MM.1S (cell line): ENCODE measurements at regions not wholly inside any gene's neighbourhood (a gene's known extent, or its start where the extent isn't known, plus 50 kb on each side); places are given as distances from the start of the nearest gene placed in this dataset.

Experiments used
- DNase-seq: peaks from one replicate; pipeline ENCODE4 v3.0.0-alpha.2; 2015
- H2AFZ ChIP-seq: fragments of 300-600 bp; sonication (generic); 2 replicates; pipeline ENCODE4 v1.6.0; 2016; ENCODE audit warnings: antibody characterized with exemption, low read length
- H3F3A ChIP-seq: fragments of 300-600 bp; sonication (generic); 2 replicates; pipeline ENCODE4 v1.6.1; 2016; ENCODE audit warnings: mild to moderate bottlenecking, antibody characterized with exemption, low read length, moderate library complexity, mixed read lengths; ENCODE audit not compliant: insufficient read depth
- H3K27ac ChIP-seq: fragments of 300-600 bp; sonication (generic); 2 replicates; pipeline ENCODE4 v1.5.1; 2016; ENCODE audit warnings: mild to moderate bottlenecking, low read length
- H3K27me3 ChIP-seq: fragments of 300-600 bp; sonication (generic); replicated peaks from 2 replicates; pipeline ENCODE4 v1.6.0; 2016; ENCODE audit warnings: low read length; ENCODE audit not compliant: insufficient read depth
- H3K36me3 ChIP-seq: fragments of 300-600 bp; sonication (generic); replicated peaks from 2 replicates; pipeline ENCODE4 v1.6.1; 2016; ENCODE audit warnings: mild to moderate bottlenecking, low read length, mixed read lengths; ENCODE audit not compliant: insufficient read depth
- H3K4me1 ChIP-seq: fragments of 300-600 bp; sonication (generic); 2 replicates; pipeline ENCODE4 v1.6.1; 2016; ENCODE audit warnings: low read length, mixed read lengths
- H3K4me2 ChIP-seq: fragments of 300-600 bp; sonication (generic); 2 replicates; pipeline ENCODE4 v1.6.0; 2016; ENCODE audit warnings: low read depth, low read length
- H3K4me3 ChIP-seq: fragments of 300-600 bp; sonication (generic); 2 replicates; pipeline ENCODE4 v1.5.1; 2016; ENCODE audit warnings: low read length, mixed read lengths
- H3K79me2 ChIP-seq: fragments of 300-600 bp; sonication (generic); 2 replicates; pipeline ENCODE4 v1.6.1; 2016; ENCODE audit warnings: mixed run types, low read length, mixed read lengths
- H3K9ac ChIP-seq: fragments of 300-600 bp; sonication (generic); 2 replicates; pipeline ENCODE4 v1.6.1; 2016; ENCODE audit warnings: low read length, mixed read lengths
- H3K9me2 ChIP-seq: fragments of 300-600 bp; sonication (generic); replicated peaks from 2 replicates; pipeline ENCODE4 v1.6.1; 2016; ENCODE audit warnings: mild to moderate bottlenecking, low read length, mixed read lengths; ENCODE audit not compliant: insufficient read depth
- H3K9me3 ChIP-seq: fragments of 300-600 bp; sonication (generic); replicated peaks from 2 replicates; pipeline ENCODE4 v1.6.1; 2016; ENCODE audit warnings: mild to moderate bottlenecking, low read length, mixed read lengths; ENCODE audit not compliant: insufficient read depth
- H4K20me1 ChIP-seq: fragments of 300-600 bp; sonication (generic); 2 replicates; pipeline ENCODE4 v1.6.1; 2016; ENCODE audit warnings: mild to moderate bottlenecking, low read length, moderate library complexity, mixed read lengths; ENCODE audit not compliant: insufficient read depth
- CTCF ChIP-seq: fragments of 300-600 bp; sonication (generic); IDR thresholded peaks from 2 replicates; pipeline ENCODE4 v1.5.1; 2016; ENCODE audit warnings: antibody characterized with exemption, low read length, mixed read lengths
- EZH2 ChIP-seq: fragments of 300-600 bp; sonication (generic); optimal IDR thresholded peaks from 2 replicates; pipeline ENCODE3; 2017; ENCODE audit warnings: low read depth, mild to moderate bottlenecking, antibody characterized with exemption, low read length, mixed read lengths
- EZH2phosphoT487 ChIP-seq: fragments of 300-600 bp; sonication (generic); IDR thresholded peaks from 2 replicates; pipeline ENCODE4 v1.6.1; 2018; ENCODE audit warnings: antibody characterized with exemption, low read length

- no peak overlapping the region for H3K9ac ChIP-seq
- H3K4me2 ChIP-seq: 0 out of 2 replicates have a peak overlapping the region, but pooled peaks have one; percentile 2
- H2AFZ ChIP-seq: no peak overlapping the region
- H3K27me3 ChIP-seq: no peaks in the 10 kb centered on the region
- DNase-seq: peak; percentile 21
- TF ChIP-seq EZH2: no peak
- TF ChIP-seq CTCF: no peak
- no peak for TF ChIP-seq EZH2phosphoT487
- peaks cover 6% of the 10 kb centered on the region for H3K4me1 ChIP-seq
- H3K9me3 ChIP-seq: no peaks in the 10 kb centered on the region
- no peaks in the 10 kb centered on the region for H3K9me2 ChIP-seq
- H3K4me3 ChIP-seq: no peak overlapping the region
- H3F3A ChIP-seq: no peaks in the 10 kb centered on the region
- no peaks in the 10 kb centered on the region for H4K20me1 ChIP-seq
- no peaks in the 10 kb centered on the region for H3K36me3 ChIP-seq
- no peak overlapping the region for H3K27ac ChIP-seq
- H3K79me2 ChIP-seq: no peaks in the 10 kb centered on the region
Observed at GRCh38 chr1:173112129-173112528, 61.4 kb upstream of the TNFSF18 start.

- no peaks in the 10 kb centered on the region for H3F3A ChIP-seq
- no peaks in the 10 kb centered on the region for H3K9me3 ChIP-seq
- H2AFZ ChIP-seq: no peak overlapping the region
- H3K4me3 ChIP-seq: no peak overlapping the region
- no peaks in the 10 kb centered on the region for H3K36me3 ChIP-seq
- no peaks in the 10 kb centered on the region for H3K9me2 ChIP-seq
- TF ChIP-seq EZH2phosphoT487 (no peak), EZH2 (no peak)
- no peaks in the 10 kb centered on the region for H3K27me3 ChIP-seq
- H3K4me1 ChIP-seq: peaks cover 6% of the 10 kb centered on the region
- H3K4me2 ChIP-seq: no peak overlapping the region
- no peak for DNase-seq
- no peak overlapping the region for H3K27ac ChIP-seq
- no peak overlapping the region for H3K9ac ChIP-seq
- H3K79me2 ChIP-seq: no peaks in the 10 kb centered on the region
- H4K20me1 ChIP-seq: no peaks in the 10 kb centered on the region
Observed at GRCh38 chr1:173107696-173108095, 57.0 kb upstream of the TNFSF18 start.

- no peaks in the 10 kb centered on the region for H3F3A ChIP-seq
- H3K4me3 ChIP-seq: no peak overlapping the region
- H3K9me2 ChIP-seq: no peaks in the 10 kb centered on the region
- no peaks in the 10 kb centered on the region for H3K27me3 ChIP-seq
- H3K4me2 ChIP-seq: no peak overlapping the region
- TF ChIP-seq EZH2 (no peak), EZH2phosphoT487 (no peak), CTCF (no peak)
- no peaks in the 10 kb centered on the region for H3K4me1 ChIP-seq
- no peak overlapping the region for H3K9ac ChIP-seq
- no peaks in the 10 kb centered on the region for H3K79me2 ChIP-seq
- H3K9me3 ChIP-seq: no peaks in the 10 kb centered on the region
- no peaks in the 10 kb centered on the region for H3K36me3 ChIP-seq
- no peak overlapping the region for H2AFZ ChIP-seq
- H3K27ac ChIP-seq: no peak overlapping the region
- DNase-seq: no peak
- no peaks in the 10 kb centered on the region for H4K20me1 ChIP-seq
Observed at GRCh38 chr1:173103006-173103405, 52.3 kb upstream of the TNFSF18 start.

- H3K27me3 ChIP-seq: no peaks in the 10 kb centered on the region
- H3K9me3 ChIP-seq: no peaks in the 10 kb centered on the region
- H3K36me3 ChIP-seq: no peaks in the 10 kb centered on the region
- TF ChIP-seq EZH2phosphoT487 (no peak), EZH2 (no peak), CTCF (no peak)
- DNase-seq: no peak
- no peak overlapping the region for H3K9ac ChIP-seq
- H3K4me1 ChIP-seq: no peaks in the 10 kb centered on the region
- no peak overlapping the region for H3K4me3 ChIP-seq
- H2AFZ ChIP-seq: no peak overlapping the region
- H4K20me1 ChIP-seq: no peaks in the 10 kb centered on the region
- H3F3A ChIP-seq: no peaks in the 10 kb centered on the region
- no peaks in the 10 kb centered on the region for H3K79me2 ChIP-seq
- no peaks in the 10 kb centered on the region for H3K9me2 ChIP-seq
- no peak overlapping the region for H3K4me2 ChIP-seq
- H3K27ac ChIP-seq: no peak overlapping the region
Observed at GRCh38 chr1:173101589-173101988, 50.8 kb upstream of the TNFSF18 start.
